ENCODE measurements at regions not wholly inside any gene's neighbourhood (a gene's known extent, or its start where the extent isn't known, plus 50 kb on each side); places are given as distances from the start of the nearest gene placed in this dataset.

- TF ChIP-seq EZH2 (IDR thresholded peaks at IDR 0.05) = no peak
- TF ChIP-seq CTCF (IDR thresholded peaks at IDR 0.05) = no peak
Measured at GRCh38 chr14:76687611-76688382, 73.5 kb upstream of the VASH1 start.
